ENCODE measurements at regions not wholly inside any gene's neighbourhood (a gene's known extent, or its start where the extent isn't known, plus 50 kb on each side); places are given as distances from the start of the nearest gene placed in this dataset.

- TF ChIP-seq CTCF (conservative IDR thresholded peaks at IDR 0.05; ENCODE audit: low read length) (no peak), EZH2phosphoT487 (IDR thresholded peaks at IDR 0.05; ENCODE audit: borderline replicate concordance) (no peak)
- no peak overlapping the region for H3K9ac ChIP-seq (ENCODE audit: low read depth, low read length, poor library complexity, severe bottlenecking)
- no peak overlapping the region for H3K4me3 ChIP-seq (ENCODE audit: low read length, poor library complexity, severe bottlenecking)
- no peaks in the 10 kb centered on the region for H3K27me3 ChIP-seq (ENCODE audit: insufficient read depth, low read length, poor library complexity, severe bottlenecking)
- no peaks in the 10 kb centered on the region for H3K9me2 ChIP-seq (replicated peaks; ENCODE audit: low read depth, low read length)
- H4K20me1 ChIP-seq (ENCODE audit: insufficient read depth, low read length, poor library complexity, severe bottlenecking) = no peaks in the 10 kb centered on the region
- no peaks in the 10 kb centered on the region for H3K36me3 ChIP-seq (ENCODE audit: insufficient read depth, low read length)
- H3F3A ChIP-seq (ENCODE audit: low read depth) = no peaks in the 10 kb centered on the region
- no peak overlapping the region for H2AFZ ChIP-seq (ENCODE audit: low read length)
- no peaks in the 10 kb centered on the region for H3K79me2 ChIP-seq (ENCODE audit: insufficient read depth, low read length)
- no peaks in the 10 kb centered on the region for H3K9me3 ChIP-seq (ENCODE audit: insufficient read depth, low read depth, low read length)
- H3K4me2 ChIP-seq (ENCODE audit: low read depth, low read length, poor library complexity, severe bottlenecking) = peak overlapping the region; percentile 33
- peaks cover 18% of the 10 kb centered on the region for H3K4me1 ChIP-seq (ENCODE audit: insufficient read depth, low read length, poor library complexity, severe bottlenecking)
These were observed 105.2 kb upstream of the YWHAQ start for GRCh38 chr2:9736021-9736420.

GRCh38 chr2:9737053-9737875 lies 106.0 kb upstream of the TAF1B start:
- Histone ChIP-seq H4K20me1 (ENCODE audit: insufficient read depth, low read length, poor library complexity, severe bottlenecking) (no peaks in the 10 kb centered on the region), H3K4me3 (ENCODE audit: low read length, poor library complexity, severe bottlenecking) (no peak overlapping the region), H2AFZ (ENCODE audit: low read length) (no peak overlapping the region), H3F3A (ENCODE audit: low read depth) (no peaks in the 10 kb centered on the region), H3K9ac (ENCODE audit: low read depth, low read length, poor library complexity, severe bottlenecking) (no peak overlapping the region), H3K9me3 (ENCODE audit: insufficient read depth, low read depth, low read length) (no peaks in the 10 kb centered on the region), H3K9me2 (replicated peaks; ENCODE audit: low read depth, low read length) (no peaks in the 10 kb centered on the region), H3K79me2 (ENCODE audit: insufficient read depth, low read length) (no peaks in the 10 kb centered on the region), H3K27me3 (ENCODE audit: insufficient read depth, low read length, poor library complexity, severe bottlenecking) (no peaks in the 10 kb centered on the region), H3K36me3 (ENCODE audit: insufficient read depth, low read length) (no peaks in the 10 kb centered on the region), H3K4me2 (ENCODE audit: low read depth, low read length, poor library complexity, severe bottlenecking) (no peak overlapping the region), H3K4me1 (ENCODE audit: insufficient read depth, low read length, poor library complexity, severe bottlenecking) (peaks cover 18% of the 10 kb centered on the region)
- TF ChIP-seq CTCF (conservative IDR thresholded peaks at IDR 0.05; ENCODE audit: low read length) (peak; percentile 42), EZH2phosphoT487 (IDR thresholded peaks at IDR 0.05; ENCODE audit: borderline replicate concordance) (no peak)

- Histone ChIP-seq H3K4me3 (ENCODE audit: low read length, poor library complexity, severe bottlenecking) (no peak overlapping the region), H3K4me2 (ENCODE audit: low read depth, low read length, poor library complexity, severe bottlenecking) (no peak overlapping the region), H3K36me3 (ENCODE audit: insufficient read depth, low read length) (no peaks in the 10 kb centered on the region), H4K20me1 (ENCODE audit: insufficient read depth, low read length, poor library complexity, severe bottlenecking) (no peaks in the 10 kb centered on the region), H3K27me3 (ENCODE audit: insufficient read depth, low read length, poor library complexity, severe bottlenecking) (no peaks in the 10 kb centered on the region), H3F3A (ENCODE audit: low read depth) (no peaks in the 10 kb centered on the region), H3K9me3 (ENCODE audit: insufficient read depth, low read depth, low read length) (no peaks in the 10 kb centered on the region), H2AFZ (ENCODE audit: low read length) (no peak overlapping the region), H3K9ac (ENCODE audit: low read depth, low read length, poor library complexity, severe bottlenecking) (no peak overlapping the region), H3K79me2 (ENCODE audit: insufficient read depth, low read length) (no peaks in the 10 kb centered on the region), H3K9me2 (replicated peaks; ENCODE audit: low read depth, low read length) (no peaks in the 10 kb centered on the region), H3K4me1 (ENCODE audit: insufficient read depth, low read length, poor library complexity, severe bottlenecking) (peaks cover 18% of the 10 kb centered on the region)
- no peak for TF ChIP-seq EZH2phosphoT487 (IDR thresholded peaks at IDR 0.05; ENCODE audit: borderline replicate concordance)
- no peak for TF ChIP-seq CTCF (conservative IDR thresholded peaks at IDR 0.05; ENCODE audit: low read length)
These were observed 105.2 kb upstream of the TAF1B start for GRCh38 chr2:9738062-9738461.
